Activated CD4-positive, alpha-beta T cell treated with anti-CD3 and anti-CD28 coated beads, Interleukin-2, amount 50 U/mL, for 4 hours (primary cell): ENCODE measurements at regions not wholly inside any gene's neighbourhood (a gene's known extent, or its start where the extent isn't known, plus 50 kb on each side); places are given as distances from the start of the nearest gene placed in this dataset.
"Not testable (repeated sequence)": the region's sequence is repeated elsewhere in the genome, so short reads cannot be mapped to it uniquely, and the experiment has no call there.

ENCODE experiments used
- DNase-seq, 2 experiments: peaks; one replicate each; pipeline ENCODE4 v3.0.0-alpha.2; 2020

DNA sequence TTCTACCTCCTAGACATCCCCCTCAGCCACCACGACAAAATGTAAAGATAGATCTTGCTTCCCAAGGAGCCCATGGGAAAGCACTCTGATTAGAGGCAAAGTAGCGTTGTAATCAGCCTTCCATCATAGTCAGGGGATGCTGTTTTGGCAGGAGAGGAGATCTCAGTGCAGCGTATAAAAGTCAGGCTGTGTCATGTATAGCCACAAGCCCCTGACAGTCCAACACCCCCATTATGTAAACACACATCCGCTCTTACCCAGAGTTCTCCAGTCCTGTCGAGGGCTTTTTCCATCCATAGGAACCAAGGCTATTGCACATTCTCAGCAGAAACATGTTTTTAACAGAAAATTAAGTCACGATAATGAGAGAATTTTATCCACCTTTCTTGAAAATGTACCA, 156.3 kb downstream of the CYSLTR2 start:
- no peak for DNase-seq

DNA sequence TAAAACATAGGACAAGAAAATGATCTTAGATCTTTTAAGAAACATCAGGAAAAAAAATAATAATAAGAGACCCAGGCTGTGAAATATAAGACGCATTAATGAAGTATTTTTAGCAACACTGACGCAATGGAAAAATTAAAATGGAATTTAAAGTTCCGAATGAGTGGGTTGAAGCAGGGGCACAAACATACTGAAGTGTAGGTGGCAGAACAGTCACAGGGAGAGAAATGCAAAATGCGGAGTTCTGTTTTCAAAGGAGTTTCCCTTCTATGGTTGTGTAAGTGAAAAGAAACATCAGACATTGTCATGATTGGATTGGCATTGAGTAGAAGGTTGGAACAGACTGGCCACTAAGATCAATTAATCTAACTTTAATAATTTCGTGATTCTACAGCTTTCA, 159.8 kb downstream of the CYSLTR2 start:
- DNase-seq = no peak

GRCh38 chr13:48816700-48817099, 159.0 kb upstream of the FNDC3A start:
- DNase-seq = no peak

- DNase-seq = no peak
These were observed 158.4 kb upstream of the FNDC3A start for GRCh38 chr13:48817166-48817802.

DNA sequence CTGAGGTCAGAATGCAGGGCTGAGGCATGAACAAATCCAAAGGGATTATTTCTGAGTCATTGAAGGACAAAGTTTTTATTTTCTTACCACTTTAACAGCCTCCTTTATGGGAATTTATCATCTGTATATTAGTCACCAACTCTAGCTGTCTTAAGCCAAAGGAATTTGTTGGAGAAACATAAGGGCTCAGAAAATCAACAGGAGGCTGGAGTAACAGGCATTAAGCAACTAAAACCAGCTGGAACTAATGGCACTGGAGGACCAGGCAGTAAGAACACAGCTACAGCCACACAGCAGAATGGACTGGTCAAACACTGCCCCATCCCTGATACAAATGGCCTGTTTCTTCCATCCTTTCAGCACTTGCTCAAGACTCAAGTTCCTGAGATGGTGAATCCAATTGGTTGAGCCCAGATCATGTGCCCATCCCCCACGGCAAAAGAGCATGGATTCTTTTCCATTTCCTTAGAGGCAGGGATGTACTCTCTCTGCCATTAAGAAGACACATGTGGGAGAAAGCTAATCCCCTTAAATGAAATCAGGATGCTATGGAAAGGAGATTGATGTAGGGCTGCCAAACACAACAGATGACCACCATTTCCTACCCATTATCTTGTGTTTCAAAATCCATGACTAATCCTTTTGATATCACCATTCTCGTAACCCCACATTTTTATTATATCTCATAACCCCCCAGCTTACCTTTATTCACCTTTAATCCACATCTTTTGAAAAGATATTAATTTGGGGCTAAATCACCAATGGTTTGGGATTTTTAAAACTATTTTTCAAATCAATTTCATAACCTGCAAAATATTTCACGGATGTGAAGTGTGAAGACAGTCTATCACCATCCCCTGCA, 157.0 kb upstream of the FNDC3A start:
- no peak for DNase-seq

DNA sequence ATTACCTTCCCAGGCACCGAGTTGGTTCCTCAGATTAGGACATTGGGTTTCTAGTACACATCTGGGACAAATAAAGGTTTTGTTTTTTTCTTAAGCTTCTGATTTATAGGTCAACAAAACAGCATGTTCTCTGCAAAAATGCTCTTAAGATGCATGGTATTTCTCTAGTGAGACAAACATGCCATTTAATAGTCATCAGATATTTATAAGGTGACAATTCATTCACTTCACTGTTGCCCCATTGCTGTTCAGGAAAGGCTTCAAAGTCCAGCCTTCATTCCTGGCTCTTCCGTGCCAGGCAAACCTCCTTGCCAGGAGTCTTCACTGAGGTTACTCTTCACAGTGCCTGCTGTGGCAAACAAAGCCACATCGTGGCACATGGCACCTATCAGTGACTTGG, 156.3 kb upstream of the FNDC3A start:
- no peak for DNase-seq

DNA sequence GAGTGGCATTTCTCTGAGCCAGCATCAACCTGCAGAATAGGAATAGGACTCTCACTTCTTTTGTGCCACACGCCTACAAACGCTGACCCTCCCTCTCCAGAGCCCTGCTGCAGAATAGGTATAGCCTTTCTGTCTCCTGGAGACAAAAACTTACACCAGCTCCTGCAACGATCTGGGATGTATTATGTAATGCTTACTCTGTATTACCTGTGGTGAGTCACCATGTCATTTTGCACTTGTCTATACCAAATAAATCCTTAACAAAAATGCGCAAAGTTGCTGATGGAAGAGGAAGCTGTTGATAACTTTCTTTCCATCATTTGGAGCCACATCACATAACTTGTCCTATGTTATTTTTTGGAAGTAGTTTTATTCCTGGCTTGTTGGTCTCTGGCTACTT, 155.8 kb upstream of the FNDC3A start:
- DNase-seq = no peak

GRCh38 chr13:48823526-48823925, 152.2 kb upstream of the FNDC3A start:
- not testable (repeated sequence) for DNase-seq

DNA sequence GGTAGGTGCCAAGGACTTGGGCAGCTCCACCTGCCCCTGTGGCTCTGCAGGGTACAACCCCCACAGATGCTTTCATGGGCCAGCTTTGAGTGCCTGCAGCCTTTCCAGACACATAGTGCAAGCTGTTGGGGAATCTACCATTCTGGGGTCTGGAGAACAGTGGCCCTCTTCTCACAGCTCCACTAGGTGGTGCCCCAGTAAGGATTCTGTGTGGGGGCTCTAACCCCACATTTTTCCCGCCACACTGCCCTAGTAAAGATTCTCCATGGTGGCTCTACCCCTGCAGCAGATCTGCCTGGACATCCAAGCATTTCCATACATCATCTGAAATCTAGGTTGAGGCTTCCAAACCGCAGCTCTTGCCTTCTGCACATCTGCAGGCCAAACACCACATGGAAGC, 149.7 kb upstream of the FNDC3A start:
- no peak for DNase-seq

- DNase-seq = not testable (repeated sequence)
These were observed 148.7 kb upstream of the FNDC3A start for GRCh38 chr13:48826922-48827454.

DNA sequence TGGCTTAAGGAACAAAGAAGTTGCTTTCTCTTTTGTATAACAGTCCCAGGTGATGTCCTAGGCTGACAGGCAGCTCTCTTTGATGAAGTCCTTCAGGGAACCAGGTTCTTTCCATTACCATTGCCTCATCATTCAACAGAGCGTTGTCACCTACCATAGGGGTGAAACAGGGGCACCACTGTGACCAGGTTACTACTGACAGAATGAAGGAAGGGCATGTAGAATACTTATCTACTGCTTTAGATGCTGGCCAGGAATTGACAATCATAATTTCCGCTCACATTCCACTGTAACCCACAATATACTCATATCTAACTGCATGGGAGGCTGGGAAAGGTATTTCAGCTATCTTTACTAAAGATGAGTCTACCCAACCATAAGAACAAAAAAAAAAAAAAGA, 148.0 kb upstream of the FNDC3A start:
- DNase-seq = no peak

DNA sequence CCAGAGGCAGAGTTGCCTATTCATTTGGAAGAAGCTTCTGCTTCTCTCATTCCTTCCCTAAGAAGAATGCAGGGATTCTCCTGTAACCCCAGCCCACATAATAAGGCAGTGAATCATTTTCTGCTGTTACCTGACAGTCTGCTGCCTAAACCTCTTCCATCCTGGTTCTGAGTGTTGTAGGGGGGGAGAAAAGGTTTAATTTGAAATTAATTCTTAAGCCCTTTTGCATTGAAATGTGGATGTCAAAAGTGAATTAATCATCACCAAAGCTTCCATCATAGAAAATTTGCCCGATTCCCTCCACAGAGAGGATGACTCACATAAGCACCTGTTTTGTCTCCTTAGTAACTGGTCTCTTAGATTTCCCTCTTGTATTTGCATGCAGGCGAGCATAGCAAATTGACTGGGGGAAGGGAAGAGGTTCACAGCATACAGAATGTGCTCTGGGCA, 146.7 kb upstream of the FNDC3A start:
- DNase-seq = no peak

DNA sequence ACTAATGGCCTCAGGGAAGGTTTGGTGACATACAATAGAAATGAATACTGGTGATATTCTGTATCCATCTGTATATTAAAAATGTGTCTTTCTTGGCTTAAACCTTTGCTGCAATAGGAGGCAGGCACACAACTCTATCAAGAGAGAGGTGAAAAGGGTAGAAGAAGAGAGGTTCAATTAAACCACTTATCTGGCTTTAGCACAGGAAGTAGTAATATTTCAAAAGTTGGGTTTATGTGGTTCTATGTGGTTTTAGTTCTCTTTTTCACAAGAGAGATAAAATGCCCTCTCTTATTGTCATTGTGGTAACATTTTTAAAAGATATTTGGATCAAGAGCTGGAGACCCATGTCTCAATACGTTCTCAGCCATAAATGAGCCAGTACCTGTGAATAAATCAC, 146.2 kb upstream of the FNDC3A start:
- DNase-seq = no peak

DNA sequence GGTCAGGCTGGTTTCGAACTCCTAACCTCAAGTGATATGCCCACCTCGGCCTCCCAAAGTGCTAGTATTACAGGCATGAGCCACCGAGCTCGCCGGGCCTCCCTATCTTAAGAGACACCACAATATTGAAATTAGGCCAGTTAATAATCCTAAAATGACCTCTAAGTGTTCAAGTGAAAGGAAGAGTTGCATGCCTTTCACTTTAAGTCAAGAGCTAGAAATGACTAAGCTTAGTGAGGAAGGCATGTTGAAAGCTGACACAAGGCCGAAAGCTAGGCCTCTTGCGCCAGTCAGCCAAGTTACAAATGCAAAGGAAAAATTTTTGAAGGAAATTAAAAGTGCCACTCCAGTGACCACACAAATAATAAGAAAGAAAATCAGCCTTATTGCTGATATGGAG, 144.5 kb upstream of the FNDC3A start:
- no peak for DNase-seq

- no peak for DNase-seq
These were observed 142.3 kb upstream of the FNDC3A start for GRCh38 chr13:48833412-48833811.

- not testable (repeated sequence) for DNase-seq
These were observed 140.4 kb upstream of the FNDC3A start for GRCh38 chr13:48835326-48835725.

- no peak for DNase-seq
These were observed 137.3 kb upstream of the FNDC3A start for GRCh38 chr13:48838193-48838973.

GRCh38 chr13:48839171-48839570, 136.5 kb upstream of the FNDC3A start:
- DNase-seq = no peak

DNA sequence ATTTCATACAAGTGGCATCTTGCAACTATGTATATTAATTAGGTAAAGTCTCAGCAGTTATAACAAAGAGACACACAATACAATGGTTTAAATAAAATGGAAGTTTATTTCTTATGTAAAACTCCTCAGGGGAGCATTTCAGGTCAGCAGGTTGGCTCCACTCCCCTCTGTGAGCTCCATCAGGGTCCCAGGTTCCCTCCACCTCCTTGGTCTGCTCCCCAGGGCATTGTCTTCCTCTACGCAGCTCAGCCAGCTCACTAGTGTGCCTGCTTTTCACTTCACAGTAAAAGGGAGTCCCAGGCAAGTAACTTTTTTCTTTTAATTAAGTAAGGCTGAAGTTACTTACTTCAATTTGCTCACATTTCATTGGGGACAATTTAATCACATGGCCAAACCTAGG, 135.3 kb upstream of the FNDC3A start:
- no peak for DNase-seq

DNA sequence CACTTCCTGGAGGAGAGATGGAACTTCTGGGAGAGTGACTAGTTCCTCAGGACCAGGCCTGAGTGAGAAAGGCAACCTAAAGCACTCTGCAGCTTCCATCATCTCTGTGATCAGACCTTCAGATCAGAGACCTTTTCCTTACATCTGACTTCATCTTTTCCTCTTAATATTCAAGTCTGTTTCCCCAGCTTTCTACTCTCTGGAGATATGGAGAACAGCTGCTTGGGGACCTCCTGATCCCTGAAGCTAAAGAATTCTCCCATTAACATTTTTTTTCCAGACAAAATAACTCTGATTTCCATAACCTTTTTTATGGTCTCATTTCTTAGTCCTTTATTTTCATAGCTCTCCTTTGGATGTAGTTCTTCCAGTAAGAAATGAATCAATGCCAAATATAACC, 133.4 kb upstream of the FNDC3A start:
- DNase-seq = no peak

- no peak for DNase-seq
These were observed 131.9 kb upstream of the FNDC3A start for GRCh38 chr13:48843630-48844380.

GRCh38 chr13:48844676-48845075, 131.0 kb upstream of the FNDC3A start:
- no peak for DNase-seq

DNA sequence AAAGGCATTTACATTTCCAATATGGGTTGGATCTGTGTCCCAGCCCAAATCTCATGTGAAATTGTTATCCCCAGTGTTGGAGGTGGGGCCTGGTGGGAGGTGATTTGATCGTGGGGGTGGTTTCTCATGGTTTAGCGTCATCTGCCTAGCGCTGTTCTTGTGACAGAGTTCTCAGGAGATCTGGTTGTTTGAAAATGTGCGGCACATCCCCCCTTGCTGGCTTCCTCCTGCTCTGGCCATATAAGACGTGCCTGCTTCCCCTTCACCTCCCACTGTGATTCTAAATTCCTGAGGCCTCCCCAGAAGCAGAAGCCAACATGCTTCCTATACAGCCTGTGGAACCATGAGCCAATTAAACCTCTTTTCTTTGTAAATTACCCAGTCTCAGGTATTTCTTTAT, 126.2 kb upstream of the FNDC3A start:
- no peak for DNase-seq
